NCI-H2171 treated with DMSO at 0.1 percent for 48 hours (cell line): ENCODE measurements at regions not wholly inside any gene's neighbourhood (a gene's known extent, or its start where the extent isn't known, plus 50 kb on each side); places are given as distances from the start of the nearest gene placed in this dataset.

Experiments
- DNase-seq: peaks from one replicate; lab custom pipeline; 2025; lab: John Stamatoyannopoulos, UW

DNA sequence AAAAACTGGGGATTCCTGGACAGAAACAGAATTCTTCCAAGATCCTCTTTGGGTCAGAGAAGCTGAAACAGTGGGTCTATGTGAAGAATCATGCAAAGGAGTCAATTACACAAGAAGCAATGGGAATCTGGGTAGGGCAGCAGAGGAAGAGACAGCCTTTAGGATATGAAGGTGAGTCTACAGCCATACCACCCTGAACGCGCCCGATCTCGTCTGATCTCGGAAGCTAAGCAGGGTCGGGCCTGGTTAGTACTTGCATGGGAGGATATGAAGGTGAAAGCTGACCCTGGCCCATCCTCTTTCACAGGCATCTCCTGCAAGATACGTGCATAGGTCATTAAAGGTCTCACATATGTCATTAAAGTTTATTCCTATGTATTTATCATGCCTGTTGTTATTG lies 1080.9 kb upstream of the FANCL start:
- DNase-seq = no peak

DNA sequence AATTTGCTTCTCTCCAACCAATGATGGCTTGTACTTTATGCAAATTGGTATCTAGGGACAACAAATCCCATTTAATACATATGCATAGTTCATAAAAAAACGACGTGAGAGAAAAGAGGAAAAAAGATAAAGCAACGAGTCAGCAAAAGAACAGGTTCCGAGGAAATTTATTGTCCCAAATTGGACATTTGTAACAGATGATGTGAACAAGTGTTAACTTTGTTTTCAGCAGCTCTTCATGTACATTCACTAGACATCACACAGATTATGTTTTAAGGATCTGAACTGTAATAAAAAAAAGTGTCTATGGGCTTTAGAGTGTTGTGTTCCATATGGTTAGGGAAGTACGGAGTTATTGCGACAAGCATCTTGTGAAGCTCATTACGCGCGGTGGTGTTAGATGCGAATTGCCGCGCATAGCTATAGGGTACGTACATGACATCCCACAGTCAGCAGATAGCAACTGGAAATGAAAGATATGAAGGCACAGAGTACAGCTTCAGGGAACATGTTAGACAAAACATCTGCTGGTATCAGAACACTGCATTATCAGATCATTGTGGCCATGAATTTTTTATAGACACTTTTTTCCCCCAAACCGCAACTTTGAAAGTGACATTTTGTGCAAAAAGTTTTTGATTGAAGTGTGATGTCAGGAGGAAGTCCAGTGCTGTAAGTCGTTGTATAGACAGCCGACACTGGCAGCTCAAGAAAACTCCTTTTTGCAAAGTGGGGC lies 1073.1 kb upstream of the FANCL start:
- no peak for DNase-seq

DNA sequence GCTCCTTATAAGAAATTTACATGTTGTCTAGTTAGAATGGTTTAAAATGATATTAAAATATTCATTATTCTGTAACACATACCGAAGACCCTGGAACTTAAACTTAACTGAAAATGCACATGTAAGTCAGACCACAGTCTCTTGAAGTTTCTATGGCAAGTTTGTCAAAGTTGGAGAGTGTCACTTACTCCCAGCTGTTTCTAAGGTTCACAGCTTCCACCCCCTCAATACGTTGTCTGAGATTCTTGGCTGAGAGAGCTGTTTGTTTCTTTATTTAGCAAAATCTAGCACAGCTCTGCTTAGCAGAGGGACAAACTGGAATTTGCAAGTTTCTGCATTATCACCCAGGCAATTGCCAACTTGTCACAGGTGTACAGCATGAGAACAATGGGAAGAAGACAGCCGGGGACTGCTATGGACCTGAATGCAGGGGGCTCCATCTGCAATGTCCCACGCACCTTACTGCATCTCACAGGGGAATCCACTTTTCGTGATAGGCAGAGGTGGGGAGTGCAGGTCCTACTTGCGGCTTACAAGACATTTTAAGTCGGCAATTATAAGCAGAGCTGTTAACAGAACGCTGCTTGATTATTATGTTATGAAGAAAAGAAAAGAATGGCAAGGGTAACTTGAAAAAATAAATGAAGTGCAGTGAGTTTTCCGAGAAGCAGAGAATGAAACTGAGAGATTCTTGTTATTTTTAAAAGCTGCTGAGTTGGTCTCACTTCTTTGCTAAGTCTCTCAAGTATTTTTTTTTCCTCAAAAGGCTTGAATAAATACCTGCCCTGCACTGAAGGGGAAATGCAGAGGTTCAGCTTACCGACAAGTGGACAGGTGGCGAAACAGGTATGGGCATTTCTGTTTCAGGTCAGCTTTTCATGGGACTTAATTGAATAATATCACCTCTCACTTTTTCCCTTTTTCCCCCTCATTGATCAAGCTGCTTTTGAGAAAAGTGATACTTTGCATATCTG lies 1072.1 kb upstream of the FANCL start:
- DNase-seq = no peak

DNA sequence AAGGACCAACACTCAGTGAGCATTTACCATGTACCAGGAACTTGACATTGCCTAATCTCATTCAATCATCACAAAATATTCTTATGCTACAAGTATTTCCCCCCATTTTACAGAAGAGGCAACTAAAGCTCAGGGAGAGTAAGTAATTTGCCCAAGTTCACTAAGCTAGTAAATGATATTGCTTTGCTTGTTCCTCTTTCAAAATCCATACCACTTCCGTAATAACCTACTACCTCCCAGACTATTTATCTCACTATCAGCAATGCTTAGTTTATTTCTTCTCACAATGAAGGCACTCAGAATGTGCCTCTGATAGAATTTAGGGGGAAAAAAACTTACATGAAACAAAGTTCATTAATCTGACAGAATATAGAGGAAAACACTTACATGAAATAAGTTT lies 1070.9 kb upstream of the FANCL start:
- DNase-seq = no peak

DNA sequence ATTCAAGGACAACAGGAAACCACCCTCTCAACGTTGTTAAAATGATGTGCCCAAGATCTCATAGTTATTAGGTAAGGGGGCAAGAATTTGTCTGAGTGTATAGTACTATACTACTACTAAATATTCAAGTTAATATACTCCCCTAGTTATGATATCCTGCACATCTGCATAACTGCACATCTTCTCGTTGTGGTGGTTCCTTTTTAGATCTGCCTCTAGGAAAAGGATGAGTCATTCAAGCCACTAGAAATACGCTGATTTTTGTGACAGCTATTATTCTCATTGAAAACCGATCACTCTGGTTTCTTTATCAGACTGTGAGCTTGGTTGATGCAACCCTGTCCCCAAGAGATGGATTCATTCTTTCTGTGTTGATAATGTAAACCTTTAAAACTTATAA lies 1067.0 kb upstream of the FANCL start:
- no peak for DNase-seq

DNA sequence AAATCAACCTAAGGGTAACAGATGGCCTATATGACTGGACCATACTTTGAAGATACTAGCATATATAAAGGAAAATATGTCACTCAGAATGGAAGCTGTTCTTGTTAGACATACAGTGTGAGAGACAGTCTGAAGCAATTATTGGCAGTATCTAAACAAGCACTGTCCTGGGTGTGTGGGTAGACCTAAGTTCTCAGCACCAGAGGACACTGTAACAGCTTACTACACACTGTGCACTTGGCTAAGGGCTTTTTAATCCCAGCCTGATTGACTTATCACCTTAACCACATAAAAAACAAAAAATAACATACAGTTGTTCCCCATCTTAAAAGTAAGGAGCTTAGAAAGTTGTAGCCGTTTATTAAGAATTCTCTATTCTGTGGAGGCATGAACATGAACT lies 1066.1 kb upstream of the FANCL start:
- DNase-seq = no peak

DNA sequence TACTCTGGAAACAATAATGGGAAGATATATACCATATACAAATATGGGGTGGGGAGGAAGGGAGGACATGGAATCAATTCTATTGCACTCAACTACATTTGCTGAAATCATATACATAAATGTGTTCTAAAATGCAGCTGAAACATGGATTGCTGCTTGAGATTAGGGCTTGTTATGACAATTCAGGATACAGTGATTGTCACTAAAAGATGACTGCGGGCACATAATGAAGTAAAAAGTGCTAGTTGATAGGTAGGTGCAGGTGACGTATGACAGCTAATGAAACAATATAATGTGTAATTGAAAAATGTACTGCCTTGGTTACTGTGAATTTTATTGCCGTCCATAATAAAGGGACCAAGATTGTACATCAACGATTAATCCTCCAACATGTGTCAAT lies 1062.1 kb upstream of the FANCL start:
- no peak for DNase-seq

DNA sequence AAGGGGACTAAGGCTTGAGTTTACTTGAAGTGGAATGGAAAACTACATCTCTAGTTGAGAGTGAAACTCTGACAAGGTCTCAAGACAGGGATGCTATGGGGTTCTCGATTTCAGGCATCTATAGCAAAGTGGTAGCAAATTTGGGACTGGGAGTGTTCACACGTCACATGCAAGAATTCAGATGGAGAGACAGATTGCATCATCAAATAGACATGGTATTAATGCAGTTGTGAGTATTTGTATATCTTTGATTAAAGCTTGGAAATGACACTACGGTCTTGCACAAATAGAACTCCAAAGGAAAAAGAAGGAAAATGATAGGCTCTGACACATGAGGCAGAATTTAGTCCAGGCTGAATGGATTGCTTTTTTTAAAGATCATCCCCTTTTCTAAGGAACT lies 1061.6 kb upstream of the FANCL start:
- DNase-seq = no peak

DNA sequence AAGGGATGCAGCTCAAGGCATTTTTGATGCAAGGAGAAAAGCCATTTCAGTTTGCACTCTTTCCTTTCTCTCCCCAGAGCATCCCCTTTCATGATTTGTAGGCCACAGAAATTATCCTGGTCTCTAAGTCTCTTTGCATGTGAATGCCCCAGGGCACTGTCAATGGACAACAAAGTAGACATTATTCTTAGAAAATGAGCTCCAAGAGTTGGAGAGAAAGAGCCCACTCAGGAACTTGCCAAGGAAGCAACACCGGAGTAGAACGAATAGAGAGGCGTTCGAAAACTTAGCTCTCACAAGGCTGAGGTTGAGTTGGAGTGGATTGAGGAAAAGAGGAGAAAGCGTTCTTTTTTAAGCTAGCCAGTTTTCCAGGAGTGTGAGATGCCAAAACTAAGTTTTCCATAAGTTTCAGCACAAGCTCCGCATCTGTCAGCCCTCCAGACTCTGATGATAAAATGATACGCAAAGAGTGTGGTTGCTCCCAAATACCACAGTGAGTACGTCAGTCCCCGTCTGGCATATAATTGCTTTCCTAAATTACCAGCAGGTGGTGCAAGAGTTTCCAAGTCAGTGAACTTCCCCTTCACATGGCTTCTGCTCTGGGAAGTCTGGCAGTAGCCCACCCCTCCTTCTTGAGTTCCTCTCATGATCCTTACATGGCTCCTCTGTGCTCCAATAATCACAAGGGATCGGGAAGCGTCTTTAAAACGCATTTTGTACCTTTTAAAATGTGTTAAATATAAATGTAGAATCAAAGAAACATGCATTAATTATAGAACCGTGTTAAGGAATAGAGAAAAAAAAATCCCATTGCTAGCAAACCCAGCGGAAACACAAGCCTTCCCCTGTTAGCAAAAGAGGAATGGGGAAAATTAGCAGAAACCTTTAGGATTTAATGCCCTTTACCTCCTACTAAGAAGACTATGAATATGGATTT lies 1060.6 kb upstream of the FANCL start:
- peak; percentile 89 for DNase-seq

DNA sequence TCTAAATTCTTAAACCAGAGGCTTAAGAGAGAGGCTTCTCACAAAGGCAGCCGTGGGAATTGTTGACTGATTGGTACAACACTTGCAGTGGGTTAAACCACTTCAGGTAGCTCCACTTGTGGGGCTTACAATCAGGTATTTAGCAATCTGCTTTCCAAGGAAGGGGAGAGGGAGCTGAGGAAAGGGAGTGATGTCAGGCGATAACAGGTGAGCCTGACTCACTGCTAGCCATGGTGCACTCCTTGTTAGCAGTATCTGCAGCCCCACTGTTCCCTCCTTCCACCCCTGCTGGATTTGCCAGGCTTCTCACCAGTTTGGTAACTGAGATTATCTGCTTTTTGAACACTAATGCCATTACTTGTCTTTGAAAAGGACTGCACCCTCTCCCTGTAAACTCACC lies 1056.7 kb upstream of the FANCL start:
- DNase-seq = peak; percentile 49

DNA sequence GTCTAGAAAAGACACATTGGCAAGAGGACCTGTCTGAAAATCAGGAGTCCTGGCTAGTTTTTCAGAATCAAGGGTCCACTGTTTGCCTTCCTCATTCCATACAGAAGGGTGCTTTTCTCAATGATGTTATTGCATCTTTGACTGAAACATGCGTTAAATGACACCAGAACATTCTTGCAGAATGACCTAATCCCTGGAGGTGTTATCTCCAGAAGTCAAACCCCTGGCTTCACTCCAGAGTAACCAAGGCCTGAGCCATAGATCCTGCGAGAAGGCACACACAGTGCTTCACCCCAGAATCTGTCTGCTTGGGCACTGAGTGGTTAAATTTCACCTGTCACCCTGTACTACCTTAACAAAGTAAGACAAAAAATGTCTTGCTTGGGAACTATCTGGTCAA lies 1055.2 kb upstream of the FANCL start:
- no peak for DNase-seq

DNA sequence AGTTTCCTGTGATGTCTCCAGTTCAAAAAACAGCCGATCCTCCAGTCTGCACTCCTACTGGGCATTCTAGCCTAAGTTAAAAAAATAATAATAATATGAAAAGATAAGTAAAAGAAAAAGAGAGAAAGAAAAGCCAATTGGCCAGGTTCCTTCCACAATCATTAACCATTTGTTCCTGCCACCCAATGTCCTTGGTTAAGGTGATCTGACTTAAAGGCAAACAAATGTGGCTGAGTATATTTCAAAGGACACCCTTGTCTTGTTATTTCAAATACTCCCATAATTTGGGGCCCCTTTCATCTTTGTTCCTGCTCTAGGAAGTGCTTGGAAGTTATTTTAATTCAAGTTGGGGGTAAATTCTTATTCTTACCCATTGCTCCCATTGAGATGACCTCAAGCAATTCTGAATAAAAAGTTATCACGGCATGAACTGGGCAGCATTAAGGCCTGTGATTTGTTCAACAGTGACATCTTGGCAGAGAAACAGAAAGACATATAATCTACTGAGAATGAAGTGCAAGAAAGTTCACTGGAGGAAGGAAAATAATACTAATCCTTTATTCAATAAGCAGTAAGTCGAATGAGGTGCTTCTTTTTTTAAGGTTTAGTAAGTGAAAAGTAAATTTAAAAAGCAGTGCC lies 1054.5 kb upstream of the FANCL start:
- no peak for DNase-seq

DNA sequence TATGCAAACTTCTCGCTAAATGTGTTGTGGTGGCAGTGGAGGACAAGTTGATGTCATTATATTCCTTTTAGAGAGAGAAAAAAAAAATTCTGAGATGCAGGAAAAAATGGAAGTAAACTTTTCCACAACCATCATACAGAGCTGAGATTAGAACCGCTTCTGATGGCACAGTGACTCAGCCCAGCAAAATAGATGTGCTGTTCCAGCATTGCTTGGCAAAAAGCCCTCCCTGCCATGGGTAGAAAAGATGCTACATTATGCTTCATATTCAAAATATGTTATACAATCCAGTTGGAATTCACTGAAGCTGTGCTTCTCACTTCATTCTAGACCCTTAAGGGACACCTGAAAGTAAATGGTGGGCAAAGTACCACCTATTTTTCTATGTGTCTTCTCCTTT lies 1047.6 kb upstream of the FANCL start:
- DNase-seq = no peak

DNA sequence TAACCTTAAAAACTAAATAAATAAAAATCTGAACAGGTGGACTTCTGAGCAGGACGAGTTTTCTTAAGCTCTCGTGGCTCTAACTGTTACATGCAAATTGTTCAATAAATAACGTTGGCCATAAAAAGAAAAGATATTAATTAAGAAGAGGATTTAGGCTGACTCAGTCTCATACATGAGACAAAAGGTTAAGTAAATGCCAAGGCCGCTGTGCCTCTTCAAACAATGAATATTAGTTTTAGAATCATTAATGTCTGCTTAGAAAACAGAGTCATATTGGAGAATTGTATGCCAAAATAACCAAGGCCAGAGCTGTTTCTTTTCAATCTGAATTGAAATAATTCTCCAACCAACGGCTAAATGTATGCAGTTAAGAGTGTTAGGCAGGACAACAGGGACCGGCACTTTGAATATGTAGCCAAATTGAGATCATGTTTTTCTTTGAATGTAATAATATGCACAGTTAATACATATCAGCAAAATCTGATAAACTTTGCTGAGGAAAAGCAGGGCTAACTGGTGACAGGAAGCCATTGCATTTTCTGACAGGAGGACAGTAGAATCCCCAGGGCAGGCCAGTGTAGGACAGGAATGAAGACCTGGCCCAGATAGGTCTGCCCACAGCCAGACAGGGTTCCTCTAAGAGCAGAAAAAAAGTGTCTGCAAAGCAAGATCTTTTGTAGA lies 1041.4 kb upstream of the FANCL start:
- no peak for DNase-seq

DNA sequence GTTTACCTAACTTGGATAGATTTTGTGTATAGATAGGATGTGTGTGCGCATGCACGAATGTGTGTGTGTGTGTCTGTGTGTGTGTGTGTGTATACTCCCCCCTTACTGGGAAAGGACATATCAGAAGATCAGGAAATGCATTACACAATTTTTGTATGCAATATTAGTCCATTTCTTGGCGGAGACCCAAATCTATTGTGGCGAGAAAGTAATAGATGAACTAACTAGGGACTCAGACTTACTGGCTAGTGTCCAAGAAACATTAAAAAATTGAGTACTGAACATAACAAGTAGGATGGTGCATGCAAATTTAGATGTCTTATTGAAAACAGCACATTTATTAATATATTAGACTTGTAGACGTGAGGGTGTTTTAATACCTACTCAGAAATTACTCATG lies 1036.5 kb upstream of the FANCL start:
- no peak for DNase-seq

DNA sequence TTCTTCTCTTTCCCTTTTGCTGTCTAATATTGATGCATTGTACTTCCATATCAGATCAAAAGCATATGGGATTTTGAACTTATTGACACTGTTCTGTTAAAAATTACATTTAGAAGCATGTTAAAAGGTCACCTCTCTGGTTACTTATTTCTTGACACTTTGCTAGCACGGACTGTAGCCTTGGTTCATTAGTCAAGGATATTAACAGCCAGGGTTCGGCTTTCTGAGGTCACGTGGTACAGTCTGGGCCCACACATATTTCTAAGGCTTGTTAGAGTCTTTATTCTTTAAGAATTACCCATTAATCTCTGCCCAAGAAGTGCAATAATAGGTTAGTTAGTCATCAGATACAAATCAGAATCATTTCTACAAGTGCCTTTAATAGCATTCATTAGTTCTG lies 1035.8 kb upstream of the FANCL start:
- DNase-seq = no peak

DNA sequence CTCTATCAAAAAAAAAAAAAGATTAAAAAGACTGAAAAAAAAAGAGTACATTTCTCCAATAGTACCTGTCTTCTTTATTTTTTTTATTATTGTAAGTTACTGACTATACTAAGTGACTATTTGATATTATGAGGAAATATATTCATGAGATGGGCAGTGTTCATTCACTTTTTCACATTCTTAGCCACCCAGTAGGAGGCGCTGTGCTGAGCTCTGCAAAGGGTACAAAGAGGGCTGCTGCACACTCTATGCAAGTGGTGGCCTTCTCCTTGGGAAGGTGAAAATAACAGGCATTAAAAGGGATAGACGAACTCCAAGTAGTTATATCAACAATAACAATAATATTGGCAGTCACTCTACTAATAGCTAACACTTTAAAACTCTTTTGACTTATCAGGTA lies 1034.9 kb upstream of the FANCL start:
- no peak for DNase-seq

DNA sequence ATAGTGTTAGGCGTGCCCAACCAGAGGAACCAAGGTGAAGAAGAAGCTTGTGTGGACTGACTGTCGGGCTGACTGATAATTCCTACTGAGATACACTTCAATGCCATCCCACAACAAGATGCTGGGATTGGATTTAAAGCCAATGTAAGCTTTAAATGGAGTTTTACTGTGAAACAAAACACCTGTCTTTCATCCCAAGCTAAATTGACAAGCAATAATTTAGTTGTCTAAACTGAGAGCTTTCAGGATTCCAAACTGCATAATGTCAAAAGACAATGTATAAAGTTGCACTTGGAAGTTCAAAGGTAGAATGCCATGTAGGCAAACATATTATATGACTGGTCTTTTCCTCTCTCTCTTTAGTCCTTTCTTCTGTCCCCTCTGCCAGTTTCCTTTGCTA lies 1025.3 kb upstream of the FANCL start:
- DNase-seq = no peak

DNA sequence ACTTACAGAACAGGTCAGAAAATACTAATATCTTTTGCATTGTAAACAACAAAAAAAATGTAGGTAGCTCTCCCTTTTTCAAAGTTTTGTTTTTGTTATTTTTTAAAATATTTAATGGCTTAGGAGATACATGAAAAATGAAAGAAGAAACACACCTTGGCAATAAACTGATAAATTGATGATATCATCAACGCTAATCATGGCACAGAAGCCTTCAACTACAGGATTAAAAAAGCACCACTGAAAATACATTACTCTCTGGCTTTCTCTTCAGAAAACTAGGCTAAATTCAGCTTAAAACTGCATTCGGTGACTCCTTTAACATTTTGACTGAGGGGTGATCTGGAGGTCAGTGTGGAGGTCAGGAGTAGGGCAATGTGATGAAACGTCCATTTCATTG lies 1018.8 kb upstream of the FANCL start:
- DNase-seq = no peak

DNA sequence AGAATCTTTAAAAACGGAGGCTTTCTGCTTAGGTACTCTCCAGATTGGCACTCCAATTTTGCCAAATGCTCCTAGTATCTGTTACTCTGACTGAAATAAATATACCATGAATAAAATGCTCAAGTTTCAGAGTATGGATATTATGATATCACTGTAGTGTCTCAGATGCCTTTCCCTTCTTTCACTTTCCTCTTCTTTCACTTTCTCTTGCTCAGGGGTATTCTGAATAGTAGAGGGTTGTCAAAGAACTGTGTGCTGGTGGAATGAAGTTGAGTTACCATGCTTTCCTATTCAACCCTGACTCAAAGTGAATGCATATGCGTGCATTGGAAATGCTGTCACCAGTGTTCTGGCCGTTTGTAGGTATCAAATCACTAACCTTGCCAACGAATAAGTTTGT lies 1015.2 kb upstream of the FANCL start:
- no peak for DNase-seq

DNA sequence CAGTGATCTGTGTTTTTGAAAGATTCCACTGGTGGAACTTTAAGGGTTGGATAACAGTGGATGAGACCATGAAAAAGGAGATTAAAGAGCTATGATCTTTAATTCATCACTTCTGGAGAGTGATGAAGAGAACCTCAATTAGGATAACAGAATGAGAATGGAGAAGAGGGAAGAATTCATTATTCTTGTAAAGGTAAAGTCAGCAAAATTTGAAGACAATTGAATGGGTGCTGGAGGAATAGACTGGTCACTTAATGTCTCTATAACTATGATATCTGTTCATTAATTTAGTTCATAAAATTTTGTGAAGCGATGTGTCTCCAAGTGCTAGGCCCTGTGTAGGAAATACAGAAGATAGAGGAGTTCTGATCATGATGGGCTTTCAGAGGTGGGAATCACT lies 1013.2 kb upstream of the FANCL start:
- no peak for DNase-seq
